ENCODE measurements at regions not wholly inside any gene's neighbourhood (a gene's known extent, or its start where the extent isn't known, plus 50 kb on each side); places are given as distances from the start of the nearest gene placed in this dataset.

- TF ChIP-seq, protein P1, sequence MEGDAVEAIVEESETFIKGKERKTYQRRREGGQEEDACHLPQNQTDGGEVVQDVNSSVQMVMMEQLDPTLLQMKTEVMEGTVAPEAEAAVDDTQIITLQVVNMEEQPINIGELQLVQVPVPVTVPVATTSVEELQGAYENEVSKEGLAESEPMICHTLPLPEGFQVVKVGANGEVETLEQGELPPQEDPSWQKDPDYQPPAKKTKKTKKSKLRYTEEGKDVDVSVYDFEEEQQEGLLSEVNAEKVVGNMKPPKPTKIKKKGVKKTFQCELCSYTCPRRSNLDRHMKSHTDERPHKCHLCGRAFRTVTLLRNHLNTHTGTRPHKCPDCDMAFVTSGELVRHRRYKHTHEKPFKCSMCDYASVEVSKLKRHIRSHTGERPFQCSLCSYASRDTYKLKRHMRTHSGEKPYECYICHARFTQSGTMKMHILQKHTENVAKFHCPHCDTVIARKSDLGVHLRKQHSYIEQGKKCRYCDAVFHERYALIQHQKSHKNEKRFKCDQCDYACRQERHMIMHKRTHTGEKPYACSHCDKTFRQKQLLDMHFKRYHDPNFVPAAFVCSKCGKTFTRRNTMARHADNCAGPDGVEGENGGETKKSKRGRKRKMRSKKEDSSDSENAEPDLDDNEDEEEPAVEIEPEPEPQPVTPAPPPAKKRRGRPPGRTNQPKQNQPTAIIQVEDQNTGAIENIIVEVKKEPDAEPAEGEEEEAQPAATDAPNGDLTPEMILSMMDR (conservative IDR thresholded peaks at IDR 0.05; ENCODE audit: low read depth, low read length) = no peak
- no peak for TF ChIP-seq EZH2phosphoT487 (IDR thresholded peaks at IDR 0.05; ENCODE audit: borderline replicate concordance, low read length)
Measured at GRCh38 chr2:221073326-221074049, 498.6 kb downstream of the EPHA4 start.
